ENCODE measurements at regions not wholly inside any gene's neighbourhood (a gene's known extent, or its start where the extent isn't known, plus 50 kb on each side); places are given as distances from the start of the nearest gene placed in this dataset.
"Not testable (repeated sequence)": the region's sequence is repeated elsewhere in the genome, so short reads cannot be mapped to it uniquely, and the experiment has no call there.

GRCh38 chr3:5707794-5708193 lies 520.3 kb downstream of the EDEM1 start:
- DNase-seq: no peak

DNA sequence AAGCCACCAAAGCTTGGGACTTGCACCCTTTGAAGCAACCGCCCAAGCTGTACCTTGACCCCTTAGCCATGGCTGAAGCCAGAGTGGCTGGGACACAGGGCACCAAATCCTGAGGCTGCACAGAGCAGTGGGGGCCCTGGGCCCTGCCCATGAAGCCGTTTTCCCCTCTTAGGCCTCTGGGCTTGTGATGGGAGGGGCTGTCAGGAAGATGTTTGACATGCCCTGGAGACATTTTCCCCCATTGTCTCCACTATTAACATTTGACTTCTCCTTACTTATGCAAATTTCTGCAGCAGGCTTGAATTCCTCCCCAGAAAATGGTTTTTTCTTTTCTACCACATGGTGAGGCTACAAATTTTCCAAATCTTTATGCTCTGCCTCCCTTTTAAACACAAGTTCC lies 522.2 kb downstream of the EDEM1 start:
- DNase-seq: no peak

GRCh38 chr3:5710718-5711117 lies 523.2 kb downstream of the EDEM1 start:
- no peak for DNase-seq

GRCh38 chr3:5717254-5717653 lies 529.7 kb downstream of the EDEM1 start:
- DNase-seq: no peak

DNA sequence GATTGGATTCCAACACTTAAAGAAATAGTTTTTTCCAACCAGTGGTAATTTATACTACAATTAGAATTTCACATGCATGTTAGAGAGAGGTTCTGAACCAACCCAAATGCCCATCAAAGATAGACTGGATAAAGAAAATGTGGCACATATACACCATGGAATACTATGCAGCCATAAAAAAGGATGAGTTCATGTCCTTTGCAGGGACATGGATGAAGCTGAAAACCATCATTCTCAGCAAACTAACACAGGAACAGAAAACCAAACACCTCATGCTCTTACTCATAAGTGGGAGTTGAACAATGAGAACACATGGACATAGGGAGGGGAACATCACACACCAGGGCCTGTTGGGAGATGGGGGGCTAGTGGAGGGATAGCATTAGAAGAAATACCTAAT lies 532.2 kb downstream of the EDEM1 start:
- DNase-seq: not testable (repeated sequence)

DNA sequence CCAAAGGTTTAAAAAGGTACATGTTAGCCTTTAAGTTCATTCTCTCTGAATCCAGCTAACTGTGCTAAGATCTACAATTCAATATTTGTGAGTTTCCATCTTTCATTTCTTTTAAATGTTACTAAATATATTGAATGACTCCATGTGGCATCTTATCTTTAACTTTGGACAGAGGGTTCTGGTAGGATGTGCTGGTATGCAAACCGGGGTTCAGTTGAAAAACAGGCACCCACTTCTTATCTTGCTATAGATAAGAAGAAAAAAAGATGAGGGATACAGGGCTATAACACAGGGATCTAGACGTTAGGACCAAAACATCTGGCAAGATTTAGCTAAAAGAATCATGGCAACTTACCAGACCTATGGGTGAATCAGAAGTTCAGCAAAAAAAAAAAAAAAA lies 538.3 kb downstream of the EDEM1 start:
- DNase-seq: no peak

- no peak for DNase-seq
Measured at GRCh38 chr3:5726621-5727020, 539.1 kb downstream of the EDEM1 start.

- no peak for DNase-seq
Measured at GRCh38 chr3:5727743-5728484, 540.4 kb downstream of the EDEM1 start.

DNA sequence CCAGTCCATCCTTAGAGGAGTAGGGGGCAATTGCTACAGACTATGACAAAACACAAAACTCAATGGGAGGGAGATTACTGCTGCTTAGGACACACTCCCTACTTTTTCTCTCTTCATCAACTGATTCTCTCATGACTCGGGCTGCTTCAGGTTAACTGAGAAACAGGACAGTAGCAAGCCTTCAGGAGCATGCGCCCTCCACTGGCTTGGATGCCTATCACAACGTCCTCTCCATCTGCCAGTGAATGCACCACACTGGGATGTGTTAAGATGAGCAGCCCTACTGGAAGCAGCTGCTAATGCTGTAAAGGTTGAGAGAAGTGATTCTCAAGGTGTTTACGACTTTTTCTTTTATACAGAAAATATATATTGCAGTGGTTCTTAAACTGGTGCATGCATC lies 542.3 kb downstream of the EDEM1 start:
- no peak for DNase-seq

DNA sequence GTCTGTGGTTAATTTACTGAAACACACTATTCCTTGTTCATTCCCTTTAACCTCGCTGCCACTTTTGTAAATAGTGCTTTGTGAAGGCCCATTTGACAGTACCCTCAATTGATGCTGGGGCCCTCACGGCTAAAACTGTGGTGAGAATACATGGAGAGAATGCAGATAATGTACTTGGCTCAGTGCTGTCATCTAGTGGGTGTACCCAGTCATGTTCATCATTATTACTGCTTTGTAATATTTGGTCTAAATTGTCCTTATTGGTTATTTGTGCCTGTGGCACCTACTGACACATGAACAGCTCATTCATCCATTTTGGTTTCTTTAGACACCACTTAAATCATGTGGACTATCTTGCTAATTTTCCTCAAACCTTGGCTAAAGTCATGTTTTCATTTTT lies 543.6 kb downstream of the EDEM1 start:
- no peak for DNase-seq

DNA sequence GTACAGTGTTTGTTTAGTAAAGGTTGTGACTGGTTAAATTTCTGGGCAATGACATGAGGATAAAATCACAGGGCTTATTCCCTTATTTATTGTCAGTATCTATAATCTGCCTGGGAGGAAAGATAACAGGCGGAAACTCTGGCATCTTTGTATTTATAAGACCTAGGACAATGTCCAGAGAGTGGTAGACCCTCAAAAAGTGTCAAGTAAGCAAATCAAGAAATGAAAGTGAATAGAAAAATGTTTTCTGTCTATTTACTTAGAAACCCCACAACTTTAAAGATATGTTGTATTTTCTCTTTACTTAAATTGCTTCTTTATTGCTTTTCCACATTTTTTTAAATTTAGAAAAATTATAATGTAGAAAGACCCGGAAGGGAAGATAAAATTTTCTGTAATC lies 544.6 kb downstream of the EDEM1 start:
- no peak for DNase-seq

- DNase-seq: no peak
Measured at GRCh38 chr3:5733995-5734394, 546.5 kb downstream of the EDEM1 start.

DNA sequence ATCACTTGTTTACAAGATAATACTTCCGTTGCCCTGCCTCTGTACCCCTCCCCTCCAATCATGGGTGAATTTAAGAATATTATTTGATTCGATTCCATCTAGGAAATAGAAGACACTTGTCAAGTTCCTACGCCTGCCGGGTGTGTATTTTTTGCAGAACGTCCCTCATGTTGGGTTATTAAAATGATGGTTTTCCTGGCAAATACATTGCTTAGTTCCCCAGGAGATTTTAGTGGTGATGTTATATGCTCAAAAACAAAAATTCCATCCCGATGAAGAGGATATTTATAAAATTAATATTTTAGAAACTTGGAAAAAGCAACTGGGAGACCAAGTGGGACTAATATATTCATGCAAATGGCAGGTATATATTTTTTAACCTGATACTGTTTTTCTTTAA lies 548.4 kb downstream of the EDEM1 start:
- DNase-seq: no peak

DNA sequence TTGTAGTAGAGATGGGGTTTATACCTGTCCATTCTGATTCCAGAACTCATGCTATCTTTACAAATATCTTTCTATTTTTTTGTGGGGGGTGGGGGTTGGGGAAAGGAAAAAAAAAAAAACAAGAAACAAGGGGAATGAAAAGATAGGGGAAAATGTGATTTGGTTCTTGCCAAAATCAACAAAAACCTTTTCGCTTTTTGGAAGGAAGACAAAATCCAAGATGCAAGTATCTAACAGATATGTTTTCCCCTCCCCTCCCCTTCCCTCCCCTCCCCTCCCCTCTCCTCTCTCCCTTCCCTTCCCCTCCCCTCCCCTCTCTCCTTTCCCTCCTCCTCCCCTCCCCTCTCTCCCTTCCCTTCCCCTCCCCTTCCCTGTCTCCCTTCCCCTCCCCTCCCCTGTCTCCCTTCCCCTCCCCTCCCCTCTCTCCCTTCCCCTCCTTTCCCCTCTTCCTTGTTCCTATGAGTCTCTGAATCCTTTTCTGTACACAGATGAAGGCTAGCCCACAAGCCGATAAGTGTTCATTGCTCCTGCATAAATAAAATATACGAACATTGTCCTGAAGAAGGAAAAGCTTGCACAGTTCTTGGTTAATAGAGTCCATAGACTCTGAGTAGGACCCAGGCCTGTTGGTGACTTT lies 551.9 kb downstream of the EDEM1 start:
- no peak for DNase-seq

GRCh38 chr3:5739949-5740348 lies 552.4 kb downstream of the EDEM1 start:
- DNase-seq: no peak

DNA sequence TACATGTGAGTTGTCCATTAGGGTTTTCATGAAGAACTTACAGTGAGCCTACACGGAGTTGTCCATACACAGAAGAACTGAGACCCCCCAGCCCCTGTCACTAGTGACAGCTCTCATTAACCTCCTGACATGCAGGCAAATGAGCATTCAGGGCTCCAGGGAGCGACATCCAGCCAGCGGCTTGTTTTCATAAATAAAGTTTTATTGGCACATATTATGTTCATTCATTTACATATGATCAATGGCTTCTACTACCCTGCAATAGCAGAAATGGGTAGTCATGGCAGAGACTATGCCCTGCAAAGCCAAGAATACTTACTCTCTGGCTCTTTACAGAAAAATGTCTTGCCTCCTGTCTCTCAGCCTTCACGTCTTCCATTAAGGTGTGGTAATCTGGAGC lies 553.5 kb downstream of the EDEM1 start:
- no peak for DNase-seq

- no peak for DNase-seq
Measured at GRCh38 chr3:5750091-5750490, 562.6 kb downstream of the EDEM1 start.

- DNase-seq: no peak
Measured at GRCh38 chr3:5750874-5751640, 563.5 kb downstream of the EDEM1 start.

- no peak for DNase-seq
Measured at GRCh38 chr3:5754602-5755001, 567.1 kb downstream of the EDEM1 start.

- no peak for DNase-seq
Measured at GRCh38 chr3:5756443-5756842, 568.9 kb downstream of the EDEM1 start.

DNA sequence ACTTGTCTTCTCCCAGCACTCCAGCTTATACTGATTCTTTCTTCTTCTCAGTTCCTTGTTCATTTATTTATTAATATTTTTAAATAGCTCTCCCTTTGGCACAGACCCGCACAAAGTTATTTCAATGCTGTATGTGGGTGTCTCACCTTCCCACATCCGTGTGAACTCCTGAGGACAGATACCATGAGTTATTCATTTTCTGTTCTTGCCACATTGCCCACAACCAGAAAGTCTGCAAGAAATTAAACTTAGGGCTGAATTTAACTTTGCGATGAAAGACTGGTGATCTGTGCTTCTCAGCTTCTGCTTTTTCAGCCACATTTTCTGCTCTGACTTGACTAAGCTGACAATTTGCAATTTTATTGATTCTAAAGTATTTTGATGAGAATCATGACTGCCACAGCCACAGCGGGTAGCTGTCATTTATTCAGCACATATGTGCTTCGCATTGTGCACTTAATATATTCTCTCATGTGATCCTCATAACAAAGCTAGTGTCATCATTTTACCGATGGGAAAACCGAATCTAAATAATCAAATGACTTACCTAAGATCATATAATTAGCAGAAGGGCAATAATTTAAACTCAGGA lies 569.8 kb downstream of the EDEM1 start:
- no peak for DNase-seq

DNA sequence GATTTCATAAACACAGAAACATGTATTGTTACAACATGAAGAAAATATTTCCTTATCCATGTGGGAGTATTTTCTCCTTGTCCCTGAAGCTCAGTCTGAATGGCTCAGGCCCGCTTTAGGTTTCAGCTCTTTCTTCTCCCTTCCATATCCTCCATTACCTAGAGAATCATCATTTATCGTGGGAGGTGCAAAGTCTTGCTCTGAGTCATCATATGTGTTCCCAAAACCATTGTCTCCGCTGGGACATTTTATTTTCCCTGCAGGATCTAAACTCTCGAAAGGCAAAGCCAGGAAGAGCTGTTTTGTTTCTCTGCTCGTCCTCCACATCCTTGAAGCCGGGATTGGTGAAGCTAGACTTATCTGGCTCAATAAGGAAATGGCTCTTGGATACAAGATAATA lies 571.2 kb downstream of the EDEM1 start:
- no peak for DNase-seq

DNA sequence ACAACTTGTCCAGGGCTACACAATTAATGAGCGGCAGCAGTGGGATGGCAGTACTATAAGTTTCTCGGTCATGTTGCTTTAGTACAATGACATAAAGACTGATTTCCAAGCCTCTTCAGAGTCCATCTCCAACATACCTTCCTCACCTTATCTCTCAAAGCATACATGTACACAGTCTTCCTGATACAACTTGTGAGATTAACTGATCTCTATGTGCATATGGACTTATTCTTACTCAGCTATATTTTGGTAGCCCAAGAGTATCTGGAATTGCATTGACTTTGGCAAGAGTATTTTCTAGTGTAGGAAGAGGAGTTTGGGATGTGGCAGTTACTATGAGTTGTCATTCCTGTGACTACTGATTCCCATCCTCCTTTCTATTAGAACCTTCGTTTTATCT lies 575.0 kb downstream of the EDEM1 start:
- no peak for DNase-seq

- DNase-seq: no peak
Measured at GRCh38 chr3:5766848-5767247, 579.3 kb downstream of the EDEM1 start.

Measured in activated CD4-positive, alpha-beta T cell treated with anti-CD3 and anti-CD28 coated beads, Interleukin-2, amount 50 U/mL, for 1 hour (primary cell).